Lower leg skin (tissue), 4 donors: ENCODE measurements at regions not wholly inside any gene's neighbourhood (a gene's known extent, or its start where the extent isn't known, plus 50 kb on each side); places are given as distances from the start of the nearest gene placed in this dataset.

ENCODE experiments used
- DNase-seq, 2 donors: peaks; one replicate each; pipeline ENCODE4 v3.0.0-alpha.2; 2019; ENCODE audit warnings: low spot score in 2 of 2
- H3K4me3 ChIP-seq: fragments of 200-600 bp; sonication (generic); 2 replicates; pipeline ENCODE4 v1.5.1; 2017; ENCODE audit warnings: mild to moderate bottlenecking, low read depth; ENCODE audit not compliant: poor library complexity, severe bottlenecking
- CTCF ChIP-seq, 3 donors: fragments of 450-650 bp; IDR thresholded peaks; one replicate each; pipeline ENCODE4 v1.5.1; 2016; ENCODE audit warnings: antibody characterized with exemption in 3 of 3, mild to moderate bottlenecking in 3 of 3, moderate library complexity in 2 of 3
- POLR2A ChIP-seq, 2 donors: fragments of 450-650 bp; IDR thresholded peaks; one replicate each; pipeline ENCODE4 v1.6.1; 2016 to 2017; ENCODE audit warnings: antibody characterized with exemption in 2 of 2, mild to moderate bottlenecking in 1 of 2, moderate library complexity in 1 of 2
- WGBS, 2 donors: methylation state at CpG; one replicate each; pipeline ENCODE4 v1.1.5; 2018; 5-methylcytosine and 5-hydroxymethylcytosine counted together
- intact Hi-C: fragments of 100-400 bp; cut with DNase I; formaldehyde crosslinking; loops from one replicate; pipeline ENCODE4 v1.15.0; 2023; ENCODE audit warnings: low total_unique reads

GRCh38 chr3:73874606-73875369, 250.0 kb upstream of the PDZRN3 start:
- no peak overlapping the region for H3K4me3 ChIP-seq
- TF ChIP-seq POLR2A (IDR thresholded peaks at IDR 0.05) (no peak), CTCF (IDR thresholded peaks at IDR 0.05) (no peak)
- WGBS, 2 donors = 75 to 86% methylated on average over 4 of the region's 4 CpGs
- DNase-seq = no peak
- intact Hi-C loops = no loop called here

GRCh38 chr3:73874161-73874560, 249.4 kb upstream of the PDZRN3 start:
- TF ChIP-seq POLR2A (IDR thresholded peaks at IDR 0.05) = no peak
- intact Hi-C loops = no loop called here
- no peak for DNase-seq
- no peak overlapping the region for H3K4me3 ChIP-seq
- 71 to 73% methylated on average over 4 of the region's 4 CpGs for WGBS, 2 donors

- no peak for DNase-seq
- no peak for TF ChIP-seq POLR2A (IDR thresholded peaks at IDR 0.05)
- TF ChIP-seq CTCF (IDR thresholded peaks at IDR 0.05) = no peak
- intact Hi-C loops = no loop called here
- WGBS, 2 donors = 61 to 74% methylated on average over 3 of the region's 3 CpGs
- H3K4me3 ChIP-seq = no peak overlapping the region
Observed at GRCh38 chr3:73868688-73869315, 244.1 kb upstream of the PDZRN3 start.

GRCh38 chr3:73867524-73867923, 242.8 kb upstream of the PDZRN3 start:
- no peak for TF ChIP-seq CTCF (IDR thresholded peaks at IDR 0.05)
- TF ChIP-seq POLR2A (IDR thresholded peaks at IDR 0.05) = no peak
- H3K4me3 ChIP-seq = no peak overlapping the region
- WGBS, 2 donors = 85 to 87% methylated on average over 3 of the region's 3 CpGs
- DNase-seq = no peak
- intact Hi-C loops = no loop called here

- DNase-seq = no peak
- TF ChIP-seq POLR2A (IDR thresholded peaks at IDR 0.05) = no peak
- TF ChIP-seq CTCF (IDR thresholded peaks at IDR 0.05) = no peak
- intact Hi-C loops = no loop called here
- H3K4me3 ChIP-seq = no peak overlapping the region
- 75 to 81% methylated on average over 2 of the region's 2 CpGs for WGBS, 2 donors
Observed at GRCh38 chr3:73866846-73867245, 242.1 kb upstream of the PDZRN3 start.

GRCh38 chr3:73863546-73864079, 238.9 kb upstream of the PDZRN3 start:
- no peak overlapping the region for H3K4me3 ChIP-seq
- TF ChIP-seq CTCF (IDR thresholded peaks at IDR 0.05) = no peak
- TF ChIP-seq POLR2A (IDR thresholded peaks at IDR 0.05) = no peak
- 78 to 82% methylated on average over 5 of the region's 5 CpGs for WGBS, 2 donors
- intact Hi-C loops = no loop called here
- DNase-seq = no peak
